HL-60 (cell line): ENCODE measurements at regions not wholly inside any gene's neighbourhood (a gene's known extent, or its start where the extent isn't known, plus 50 kb on each side); places are given as distances from the start of the nearest gene placed in this dataset.

Source experiments
- DNase-seq, 2 experiments: peaks; one replicate each; pipeline ENCODE4 v3.0.0-alpha.2; 2010 to 2020; ENCODE audit warnings: low read depth in 1 of 2, low spot score in 1 of 2
- H3K27ac ChIP-seq: fragments of 250-450 bp; sonication (Bioruptor Pico); replicated peaks from 2 replicates; pipeline ENCODE4 v1.5.1; 2020; ENCODE audit warnings: mild to moderate bottlenecking, moderate library complexity
- H3K27me3 ChIP-seq: fragments of 250-450 bp; sonication (Bioruptor Pico); 2 replicates; pipeline ENCODE4 v1.5.1; 2021; ENCODE audit warnings: mild to moderate bottlenecking, moderate library complexity; ENCODE audit not compliant: insufficient read depth, poor library complexity, severe bottlenecking
- H3K4me3 ChIP-seq: replicated peaks from 2 replicates; pipeline ENCODE4 v1.5.1; 2011; ENCODE audit warnings: mild to moderate bottlenecking, control low read depth, low read length; ENCODE audit not compliant: insufficient read depth
- GABPA ChIP-seq: IDR thresholded peaks from 2 replicates; pipeline ENCODE4 v1.6.1; 2012; ENCODE audit warnings: low read depth
- POLR2AphosphoS5 ChIP-seq: IDR thresholded peaks from 2 replicates; pipeline ENCODE4 v1.6.1; 2012; ENCODE audit warnings: low read depth
- SPI1 ChIP-seq: IDR thresholded peaks from 2 replicates; pipeline ENCODE4 v1.6.1; 2012; ENCODE audit warnings: low read depth, mild to moderate bottlenecking, borderline replicate concordance
- TF ChIP-seq, protein P1 (sequence below): IDR thresholded peaks from one replicate; pipeline ENCODE4 v1.5.1; 2011; ENCODE audit warnings: low read length, control low read depth, inconsistent platforms; ENCODE audit not compliant: insufficient read depth
- TF ChIP-seq, protein P2 (sequence below): IDR thresholded peaks from 2 replicates; pipeline ENCODE4 v1.6.1; 2012; ENCODE audit warnings: low read depth; ENCODE audit not compliant: insufficient replicate concordance

DNA sequence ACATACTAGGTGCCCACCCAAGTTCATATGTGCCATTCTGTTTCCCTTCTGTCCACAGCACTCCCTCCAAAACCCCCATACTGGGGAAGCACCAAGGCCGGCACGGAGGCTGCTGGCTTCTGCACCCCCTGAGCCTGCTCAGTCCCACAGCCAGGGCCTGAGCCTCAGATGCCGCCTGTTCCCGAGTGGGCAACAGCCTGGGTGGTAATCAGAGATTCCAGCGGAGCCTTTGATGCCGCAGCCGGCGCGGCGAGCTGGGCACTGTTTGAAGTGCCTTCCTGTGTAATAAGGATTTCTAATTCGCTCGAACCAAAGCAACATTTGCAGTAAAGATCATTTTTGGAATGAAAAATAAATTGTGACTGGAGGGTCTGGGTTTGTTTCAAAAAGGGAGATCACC is 460.3 kb downstream of the SOX6 start:
- no peak overlapping the region for H3K27ac ChIP-seq
- no peak for TF ChIP-seq GABPA
- no peak for TF ChIP-seq SPI1
- TF ChIP-seq, protein P1, sequence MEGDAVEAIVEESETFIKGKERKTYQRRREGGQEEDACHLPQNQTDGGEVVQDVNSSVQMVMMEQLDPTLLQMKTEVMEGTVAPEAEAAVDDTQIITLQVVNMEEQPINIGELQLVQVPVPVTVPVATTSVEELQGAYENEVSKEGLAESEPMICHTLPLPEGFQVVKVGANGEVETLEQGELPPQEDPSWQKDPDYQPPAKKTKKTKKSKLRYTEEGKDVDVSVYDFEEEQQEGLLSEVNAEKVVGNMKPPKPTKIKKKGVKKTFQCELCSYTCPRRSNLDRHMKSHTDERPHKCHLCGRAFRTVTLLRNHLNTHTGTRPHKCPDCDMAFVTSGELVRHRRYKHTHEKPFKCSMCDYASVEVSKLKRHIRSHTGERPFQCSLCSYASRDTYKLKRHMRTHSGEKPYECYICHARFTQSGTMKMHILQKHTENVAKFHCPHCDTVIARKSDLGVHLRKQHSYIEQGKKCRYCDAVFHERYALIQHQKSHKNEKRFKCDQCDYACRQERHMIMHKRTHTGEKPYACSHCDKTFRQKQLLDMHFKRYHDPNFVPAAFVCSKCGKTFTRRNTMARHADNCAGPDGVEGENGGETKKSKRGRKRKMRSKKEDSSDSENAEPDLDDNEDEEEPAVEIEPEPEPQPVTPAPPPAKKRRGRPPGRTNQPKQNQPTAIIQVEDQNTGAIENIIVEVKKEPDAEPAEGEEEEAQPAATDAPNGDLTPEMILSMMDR = no peak
- no peak for TF ChIP-seq POLR2AphosphoS5
- TF ChIP-seq, protein P2, sequence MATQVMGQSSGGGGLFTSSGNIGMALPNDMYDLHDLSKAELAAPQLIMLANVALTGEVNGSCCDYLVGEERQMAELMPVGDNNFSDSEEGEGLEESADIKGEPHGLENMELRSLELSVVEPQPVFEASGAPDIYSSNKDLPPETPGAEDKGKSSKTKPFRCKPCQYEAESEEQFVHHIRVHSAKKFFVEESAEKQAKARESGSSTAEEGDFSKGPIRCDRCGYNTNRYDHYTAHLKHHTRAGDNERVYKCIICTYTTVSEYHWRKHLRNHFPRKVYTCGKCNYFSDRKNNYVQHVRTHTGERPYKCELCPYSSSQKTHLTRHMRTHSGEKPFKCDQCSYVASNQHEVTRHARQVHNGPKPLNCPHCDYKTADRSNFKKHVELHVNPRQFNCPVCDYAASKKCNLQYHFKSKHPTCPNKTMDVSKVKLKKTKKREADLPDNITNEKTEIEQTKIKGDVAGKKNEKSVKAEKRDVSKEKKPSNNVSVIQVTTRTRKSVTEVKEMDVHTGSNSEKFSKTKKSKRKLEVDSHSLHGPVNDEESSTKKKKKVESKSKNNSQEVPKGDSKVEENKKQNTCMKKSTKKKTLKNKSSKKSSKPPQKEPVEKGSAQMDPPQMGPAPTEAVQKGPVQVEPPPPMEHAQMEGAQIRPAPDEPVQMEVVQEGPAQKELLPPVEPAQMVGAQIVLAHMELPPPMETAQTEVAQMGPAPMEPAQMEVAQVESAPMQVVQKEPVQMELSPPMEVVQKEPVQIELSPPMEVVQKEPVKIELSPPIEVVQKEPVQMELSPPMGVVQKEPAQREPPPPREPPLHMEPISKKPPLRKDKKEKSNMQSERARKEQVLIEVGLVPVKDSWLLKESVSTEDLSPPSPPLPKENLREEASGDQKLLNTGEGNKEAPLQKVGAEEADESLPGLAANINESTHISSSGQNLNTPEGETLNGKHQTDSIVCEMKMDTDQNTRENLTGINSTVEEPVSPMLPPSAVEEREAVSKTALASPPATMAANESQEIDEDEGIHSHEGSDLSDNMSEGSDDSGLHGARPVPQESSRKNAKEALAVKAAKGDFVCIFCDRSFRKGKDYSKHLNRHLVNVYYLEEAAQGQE = no peak
- DNase-seq = no peak
- no peak overlapping the region for H3K4me3 ChIP-seq
- no peaks in the 10 kb centered on the region for H3K27me3 ChIP-seq

DNA sequence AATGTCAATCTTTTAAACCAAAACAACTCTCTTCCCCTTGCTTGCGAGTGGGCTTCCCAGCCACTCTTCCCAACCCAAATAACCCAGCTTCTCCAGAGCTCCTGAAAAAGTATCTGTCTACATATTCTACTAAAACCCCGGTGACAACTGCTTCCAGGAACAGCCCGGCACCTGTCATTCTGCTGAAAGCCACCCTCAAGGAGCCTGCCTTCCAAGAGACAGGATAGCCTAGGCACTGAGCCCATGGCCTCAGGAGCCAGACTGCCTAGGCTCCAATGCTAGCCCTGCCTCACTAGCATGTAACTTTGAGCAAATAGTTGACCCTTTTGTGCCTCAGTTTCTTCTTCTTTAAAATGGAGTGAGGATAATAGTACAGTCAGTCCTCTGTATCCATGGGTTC is 459.8 kb downstream of the SOX6 start:
- H3K4me3 ChIP-seq = no peak overlapping the region
- H3K27ac ChIP-seq = no peak overlapping the region
- TF ChIP-seq, protein P2 = no peak
- TF ChIP-seq GABPA (no peak), SPI1 (no peak), POLR2AphosphoS5 (no peak)
- TF ChIP-seq, protein P1 = no peak
- no peak for DNase-seq
- no peaks in the 10 kb centered on the region for H3K27me3 ChIP-seq

DNA sequence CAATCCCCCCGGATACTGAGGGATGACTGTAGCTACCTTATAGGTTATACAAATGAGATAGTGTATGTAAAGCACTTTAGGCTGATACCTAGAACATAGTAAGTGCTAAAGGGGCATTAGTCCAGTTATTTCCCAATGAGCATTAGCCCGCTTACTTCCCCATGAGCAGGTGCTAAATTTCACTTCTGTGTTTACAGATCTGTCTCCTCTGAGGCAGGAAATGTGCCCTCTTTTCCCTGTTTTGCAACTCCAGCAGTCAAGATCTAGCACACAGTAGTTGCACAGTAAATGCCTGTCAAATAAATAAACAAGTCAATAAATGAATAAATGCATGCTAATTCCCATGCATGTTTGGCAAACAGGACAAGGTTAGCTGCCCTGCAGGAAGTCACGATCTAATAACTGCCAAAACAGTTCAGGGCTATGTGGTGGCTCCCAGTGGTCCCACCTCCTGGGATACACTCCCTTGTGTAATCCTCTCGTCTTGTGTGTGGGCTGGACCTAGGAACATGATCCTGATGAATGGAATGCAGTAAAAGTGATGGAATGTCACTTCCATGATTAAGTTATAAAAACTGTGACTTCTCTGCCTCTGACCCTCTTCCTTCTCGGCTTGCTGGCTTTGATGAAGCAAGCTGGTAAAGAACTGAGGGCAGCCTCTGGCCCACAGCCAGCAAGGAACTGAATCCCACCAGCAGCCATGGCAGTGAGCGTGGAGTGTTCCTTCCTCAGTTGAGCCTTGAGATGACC is 459.0 kb downstream of the SOX6 start:
- Histone ChIP-seq H3K4me3 (no peak overlapping the region), H3K27ac (no peak overlapping the region), H3K27me3 (no peaks in the 10 kb centered on the region)
- TF ChIP-seq GABPA (no peak), SPI1 (no peak), POLR2AphosphoS5 (no peak)
- TF ChIP-seq, protein P1 = no peak
- TF ChIP-seq, protein P2 = no peak
- DNase-seq = peak; percentile 6 to 19
